Left lung (tissue), 4 donors: ENCODE measurements at regions not wholly inside any gene's neighbourhood (a gene's known extent, or its start where the extent isn't known, plus 50 kb on each side); places are given as distances from the start of the nearest gene placed in this dataset.

ENCODE experiments used
- ATAC-seq: fragments of 200-7000 bp; cut with Tn5 transposase; one replicate; pipeline ENCODE4 v1.9.1; 2020; ENCODE audit warnings: moderate library complexity
- DNase-seq, 4 donors: peaks; one replicate each; pipeline ENCODE4 v3.0.0-alpha.2; 2013 to 2020
- H3K27ac ChIP-seq, 2 donors: fragments of 200-600 bp; sonication (generic) in 1 of 2; one replicate each; pipeline versions ENCODE4 v1.5.0 to v1.8.0; 2020 to 2021
- H3K27me3 ChIP-seq, 2 donors: fragments of 200-600 bp; sonication (generic) in 1 of 2; one replicate each; pipeline versions ENCODE4 v1.5.0 to v1.8.0; 2020 to 2021
- H3K36me3 ChIP-seq, 2 donors: fragments of 200-600 bp; sonication (generic) in 1 of 2; one replicate each; pipeline versions ENCODE4 v1.5.0 to v1.8.0; 2020 to 2021
- H3K4me1 ChIP-seq, 2 donors: fragments of 200-600 bp; one replicate each; pipeline ENCODE4 v1.8.0; 2021
- H3K4me3 ChIP-seq, 2 donors: fragments of 200-600 bp; sonication (generic) in 1 of 2; one replicate each; pipeline versions ENCODE4 v1.5.0 to v1.8.0; 2020 to 2021; ENCODE audit warnings: mild to moderate bottlenecking in 1 of 2
- H3K9me3 ChIP-seq, 2 donors: fragments of 200-600 bp; sonication (generic) in 1 of 2; one replicate each; pipeline versions ENCODE4 v1.5.0 to v1.8.0; 2020 to 2021
- CTCF ChIP-seq, 2 donors: fragments of 200-600 bp; sonication (generic) in 1 of 2; IDR thresholded peaks; one replicate each; pipeline versions ENCODE4 v1.5.0 to v1.8.0; 2021; ENCODE audit warnings: antibody characterized with exemption in 2 of 2
- intact Hi-C, 2 donors: fragments of 100-400 bp; cut with DNase I; formaldehyde crosslinking; loops; one replicate each; pipeline versions ENCODE4 v1.11.2 to v1.14.2; 2022
- donor health status: DM: no; HTN: yes; CAD: no.
- donor health status: DM: no; HTN: no; CAD: no.

GRCh38 chr1:220382994-220383393 is 110.7 kb upstream of the RAB3GAP2 start:
- H3K27me3 ChIP-seq, result no peaks in the 10 kb centered on the region
- H3K9me3 ChIP-seq, result peaks cover 0 to 1% of the 10 kb centered on the region in 2 donors
- DNase-seq (no peak), ATAC-seq (no peak)
- no peak overlapping the region for H3K4me3 ChIP-seq
- intact Hi-C loops, result no loop called here
- no peaks in the 10 kb centered on the region for H3K36me3 ChIP-seq
- H3K4me1 ChIP-seq, result no peaks in the 10 kb centered on the region
- no peak for TF ChIP-seq CTCF (IDR thresholded peaks at IDR 0.05)
- no peak overlapping the region for H3K27ac ChIP-seq

- no peak for ATAC-seq
- Histone ChIP-seq H3K4me3 (no peak overlapping the region), H3K9me3 (peaks cover 0 to 1% of the 10 kb centered on the region in 2 donors), H3K4me1 (no peaks in the 10 kb centered on the region), H3K27ac (no peak overlapping the region), H3K36me3 (no peaks in the 10 kb centered on the region), H3K27me3 (no peaks in the 10 kb centered on the region)
- TF ChIP-seq CTCF (IDR thresholded peaks at IDR 0.05), result no peak
- DNase-seq, result no peak
- intact Hi-C loops, result no loop called here
Observed at GRCh38 chr1:220380885-220381284, 108.6 kb upstream of the RAB3GAP2 start.

- no peak overlapping the region for H3K27ac ChIP-seq
- TF ChIP-seq CTCF (IDR thresholded peaks at IDR 0.05), result no peak
- no peak for DNase-seq
- H3K4me1 ChIP-seq, result no peaks in the 10 kb centered on the region
- H3K9me3 ChIP-seq, result peaks cover 0 to 1% of the 10 kb centered on the region in 2 donors
- H3K4me3 ChIP-seq, result no peak overlapping the region
- intact Hi-C loops, result no loop called here
- no peaks in the 10 kb centered on the region for H3K27me3 ChIP-seq
- H3K36me3 ChIP-seq, result no peaks in the 10 kb centered on the region
- ATAC-seq, result no peak
Observed at GRCh38 chr1:220378571-220379302, 106.5 kb upstream of the RAB3GAP2 start.

GRCh38 chr1:220375715-220376114 is 103.5 kb upstream of the RAB3GAP2 start:
- Histone ChIP-seq H3K4me1 (no peaks in the 10 kb centered on the region), H3K27ac (no peak overlapping the region), H3K27me3 (no peaks in the 10 kb centered on the region), H3K4me3 (no peak overlapping the region), H3K9me3 (peaks cover 0 to 1% of the 10 kb centered on the region in 2 donors), H3K36me3 (no peaks in the 10 kb centered on the region)
- intact Hi-C loops, result no loop called here
- no peak for TF ChIP-seq CTCF (IDR thresholded peaks at IDR 0.05)
- DNase-seq, result no peak
- no peak for ATAC-seq

- DNase-seq (no peak), ATAC-seq (no peak)
- intact Hi-C loops, result no loop called here
- TF ChIP-seq CTCF (IDR thresholded peaks at IDR 0.05), result no peak
- no peak overlapping the region for H3K27ac ChIP-seq
- no peaks in the 10 kb centered on the region for H3K4me1 ChIP-seq
- H3K9me3 ChIP-seq, result no peaks in the 10 kb centered on the region
- H3K27me3 ChIP-seq, result no peaks in the 10 kb centered on the region
- H3K36me3 ChIP-seq, result no peaks in the 10 kb centered on the region
- no peak overlapping the region for H3K4me3 ChIP-seq
Observed at GRCh38 chr1:220374449-220374848, 102.2 kb upstream of the RAB3GAP2 start.
